GM23248 (cell line): ENCODE measurements at regions not wholly inside any gene's neighbourhood (a gene's known extent, or its start where the extent isn't known, plus 50 kb on each side); places are given as distances from the start of the nearest gene placed in this dataset.
A peak's percentile ranks its signal among the peaks of the same experiment; 100 is the strongest.

Experiments
- DNase-seq: peaks from one replicate; pipeline ENCODE4 v3.0.0-alpha.2; 2015
- H2AFZ ChIP-seq: fragments of 200-600 bp; sonication (generic); 2 replicates; pipeline ENCODE4 v1.6.1; 2016; ENCODE audit warnings: antibody characterized with exemption
- H3F3A ChIP-seq: fragments of 200-600 bp; sonication (generic); 2 replicates; pipeline ENCODE4 v1.6.1; 2016; ENCODE audit warnings: mild to moderate bottlenecking, antibody characterized with exemption, mixed run types; ENCODE audit not compliant: insufficient read depth
- H3K27ac ChIP-seq: fragments of 200-600 bp; sonication (generic); 2 replicates; pipeline ENCODE4 v1.5.1; 2016; ENCODE audit warnings: mild to moderate bottlenecking
- H3K27me3 ChIP-seq: fragments of 200-600 bp; sonication (generic); replicated peaks from 2 replicates; pipeline ENCODE4 v1.6.1; 2016; ENCODE audit warnings: mild to moderate bottlenecking; ENCODE audit not compliant: insufficient read depth
- H3K36me3 ChIP-seq: fragments of 200-600 bp; sonication (generic); 2 replicates; pipeline ENCODE4 v1.6.1; 2016; ENCODE audit warnings: low read depth, mild to moderate bottlenecking
- H3K4me1 ChIP-seq: fragments of 200-600 bp; sonication (generic); 2 replicates; pipeline ENCODE4 v1.6.1; 2016; ENCODE audit warnings: mild to moderate bottlenecking; ENCODE audit not compliant: insufficient read depth
- H3K4me2 ChIP-seq: fragments of 200-600 bp; sonication (generic); one replicate; pipeline ENCODE4 v1.6.1; 2016; ENCODE audit warnings: mild to moderate bottlenecking; ENCODE audit not compliant: unreplicated experiment
- H3K4me3 ChIP-seq: fragments of 200-600 bp; sonication (generic); 2 replicates; pipeline ENCODE4 v1.5.1; 2016; ENCODE audit warnings: mild to moderate bottlenecking
- H3K79me2 ChIP-seq: fragments of 200-600 bp; sonication (generic); 2 replicates; pipeline ENCODE4 v1.6.1; 2016; ENCODE audit warnings: mild to moderate bottlenecking; ENCODE audit not compliant: insufficient read depth
- H3K9ac ChIP-seq: fragments of 200-600 bp; sonication (generic); 2 replicates; pipeline ENCODE4 v1.6.1; 2016; ENCODE audit warnings: mild to moderate bottlenecking
- H3K9me2 ChIP-seq: fragments of 200-600 bp; sonication (generic); 2 replicates; pipeline ENCODE4 v1.6.1; 2016; ENCODE audit warnings: mixed run types, mild to moderate bottlenecking, moderate library complexity; ENCODE audit not compliant: insufficient read depth
- H3K9me3 ChIP-seq: fragments of 200-600 bp; sonication (generic); one replicate; pipeline ENCODE4 v1.6.1; 2017; ENCODE audit warnings: low read depth
- H4K20me1 ChIP-seq: fragments of 200-600 bp; sonication (generic); 2 replicates; pipeline ENCODE4 v1.6.0; 2016; ENCODE audit not compliant: insufficient read depth
- EZH2 ChIP-seq: fragments of 200-600 bp; sonication (generic); IDR thresholded peaks from 2 replicates; pipeline ENCODE4 v1.6.1; 2018; ENCODE audit warnings: antibody characterized with exemption, mild to moderate bottlenecking; ENCODE audit not compliant: insufficient read depth, poor library complexity, severe bottlenecking
- EZH2phosphoT487 ChIP-seq: fragments of 200-600 bp; sonication (generic); IDR thresholded peaks from 2 replicates; pipeline ENCODE4 v1.6.1; 2018; ENCODE audit warnings: antibody characterized with exemption, moderate library complexity, mild to moderate bottlenecking, low read depth; ENCODE audit not compliant: insufficient read depth
- WGBS, 2 experiments: methylation state at CpG; one replicate each; pipeline ENCODE4 v1.1.6; 2015 to 2017; ENCODE audit warnings: low lambda C conversion rate in 2 of 2, low coverage in 1 of 2; ENCODE audit errors: missing lambda C conversion rate in 2 of 2; 5-methylcytosine and 5-hydroxymethylcytosine counted together
- in situ Hi-C: fragments of 300-500 bp; cut with MboI; formaldehyde crosslinking; loops from 2 replicates; pipeline ENCODE4 v1.15.0; 2020

DNA sequence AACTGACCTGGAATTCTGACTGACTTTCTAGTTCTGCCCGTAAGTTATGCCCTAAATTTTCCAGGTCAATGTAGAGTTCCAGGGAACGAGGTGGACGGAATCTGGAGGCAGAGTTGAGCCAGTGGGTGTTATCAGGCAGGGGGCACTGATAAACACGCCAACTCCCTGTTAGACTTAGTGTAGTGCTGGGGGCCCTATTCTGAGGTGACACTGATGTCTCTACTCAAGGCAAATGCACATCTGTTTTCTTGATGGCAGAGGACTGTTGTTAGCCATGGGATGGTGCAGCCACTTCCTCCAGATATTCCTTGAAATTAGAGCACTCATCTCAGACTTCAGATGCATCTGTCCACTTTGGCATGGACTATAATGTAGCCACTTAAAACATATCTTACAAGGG lies 83.5 kb downstream of the C9orf152 start:
- Histone ChIP-seq H3K4me1 (peaks cover 30% of the 10 kb centered on the region), H3K27me3 (no peaks in the 10 kb centered on the region), H3K4me2 (peak overlapping the region; percentile 27), H3K36me3 (peaks cover 5% of the 10 kb centered on the region; the same call in 1 of the 2 replicates), H3K9me2 (no peaks in the 10 kb centered on the region), H3K9me3 (no peaks in the 10 kb centered on the region), H3F3A (peaks cover 71% of the 10 kb centered on the region), H3K27ac (peak overlapping the region; percentile 86), H3K4me3 (no peak overlapping the region), H3K79me2 (peaks cover 100% of the 10 kb centered on the region), H4K20me1 (peaks cover 27% of the 10 kb centered on the region; the same call in 1 of the 2 replicates), H3K9ac (peak overlapping the region; percentile 69), H2AFZ (no peak overlapping the region)
- in situ Hi-C loops: no loop called here
- TF ChIP-seq EZH2phosphoT487: no peak
- TF ChIP-seq EZH2: no peak
- 75 to 81% methylated on average over 4 of the region's 4 CpGs for WGBS, 2 experiments
- DNase-seq: no peak

DNA sequence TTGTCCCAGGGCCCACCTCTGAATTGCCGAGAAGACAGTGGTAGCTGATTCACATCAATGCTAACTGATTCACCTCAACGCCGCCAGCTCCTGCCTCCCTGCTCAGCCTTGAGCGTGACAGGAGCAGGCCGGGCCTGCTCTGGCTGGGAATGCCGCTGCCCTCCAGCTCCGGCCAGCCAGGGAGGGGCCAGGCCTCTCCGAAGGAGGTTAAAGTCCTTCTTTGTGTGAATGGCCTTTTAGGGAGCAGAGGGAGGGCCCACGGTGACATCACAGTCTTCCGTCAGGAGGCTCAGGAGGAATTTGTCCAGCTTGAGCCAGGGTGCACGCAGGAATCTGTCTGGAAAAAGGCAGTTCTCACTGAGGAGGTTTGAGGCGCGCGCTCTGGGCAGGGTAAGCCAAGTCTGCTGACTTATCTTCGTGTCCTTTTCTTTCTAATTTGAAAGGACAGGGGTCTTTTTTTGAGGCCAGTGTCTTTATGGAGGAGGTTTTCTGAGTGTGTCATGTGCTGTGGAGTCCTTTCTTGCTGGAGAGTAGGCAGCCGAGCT lies 82.7 kb downstream of the C9orf152 start:
- peaks cover 100% of the 10 kb centered on the region for H3K79me2 ChIP-seq
- H2AFZ ChIP-seq: no peak overlapping the region
- H3K27ac ChIP-seq: peak overlapping the region; percentile 86
- peaks cover 5% of the 10 kb centered on the region; the same call in 1 of the 2 replicates for H3K36me3 ChIP-seq
- H3K4me2 ChIP-seq: peak overlapping the region; percentile 37
- H3K27me3 ChIP-seq: no peaks in the 10 kb centered on the region
- H3K9ac ChIP-seq: peak overlapping the region; percentile 69
- peaks cover 26% of the 10 kb centered on the region; the same call in 1 of the 2 replicates for H4K20me1 ChIP-seq
- 51 to 57% methylated on average over 16 of the region's 16 CpGs for WGBS, 2 experiments
- H3K4me1 ChIP-seq: peaks cover 30% of the 10 kb centered on the region
- 0 out of 2 replicates have a peak overlapping the region, but pooled peaks have one; percentile 7 for H3K4me3 ChIP-seq
- H3K9me3 ChIP-seq: no peaks in the 10 kb centered on the region
- TF ChIP-seq EZH2phosphoT487: no peak
- in situ Hi-C loops: no loop called here
- DNase-seq: peak; percentile 90
- peaks cover 72% of the 10 kb centered on the region for H3F3A ChIP-seq
- H3K9me2 ChIP-seq: no peaks in the 10 kb centered on the region

DNA sequence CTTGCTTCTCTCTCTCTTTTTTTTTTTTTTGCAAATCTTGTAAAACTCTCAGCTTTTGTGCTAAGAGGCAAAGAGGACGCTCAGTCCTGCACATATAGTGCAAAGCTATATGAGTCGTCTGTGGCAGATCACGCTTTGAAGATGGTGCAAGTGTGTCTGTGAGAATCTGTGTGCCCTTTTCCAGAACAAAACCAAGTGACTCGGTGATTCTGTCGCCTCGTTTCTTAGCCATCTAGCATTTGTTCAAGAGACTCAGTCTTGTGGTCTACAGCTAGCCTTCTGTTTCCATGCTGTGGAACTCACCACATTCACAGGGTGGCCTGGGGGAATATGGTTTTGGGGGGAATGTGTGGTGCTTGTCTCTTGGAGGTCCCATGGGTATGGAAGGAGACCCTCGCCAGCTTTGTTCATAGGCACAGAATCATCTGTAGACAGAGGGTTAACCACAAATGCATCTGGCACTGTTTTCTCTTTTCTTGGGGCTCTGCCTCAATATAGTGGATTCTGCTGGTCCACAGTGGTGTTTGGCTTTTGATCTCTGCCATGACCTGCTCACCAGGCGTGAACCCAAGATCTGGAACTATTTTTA lies 82.1 kb downstream of the C9orf152 start:
- Histone ChIP-seq H4K20me1 (peaks cover 29% of the 10 kb centered on the region; the same call in 1 of the 2 replicates), H3K27ac (peak overlapping the region; percentile 86), H3K4me1 (peaks cover 30% of the 10 kb centered on the region), H3K79me2 (peaks cover 100% of the 10 kb centered on the region), H2AFZ (no peak overlapping the region), H3K9me3 (no peaks in the 10 kb centered on the region), H3F3A (peaks cover 78% of the 10 kb centered on the region), H3K4me2 (peak overlapping the region; percentile 37), H3K9me2 (no peaks in the 10 kb centered on the region), H3K27me3 (no peaks in the 10 kb centered on the region), H3K36me3 (peaks cover 5% of the 10 kb centered on the region; the same call in 1 of the 2 replicates), H3K4me3 (0 out of 2 replicates have a peak overlapping the region, but pooled peaks have one; percentile 7), H3K9ac (peak overlapping the region; percentile 69)
- no peak for TF ChIP-seq EZH2
- TF ChIP-seq EZH2phosphoT487: no peak
- 88 to 91% methylated on average over 8 of the region's 8 CpGs for WGBS, 2 experiments
- in situ Hi-C loops: no loop called here
- peak; percentile 46 for DNase-seq

DNA sequence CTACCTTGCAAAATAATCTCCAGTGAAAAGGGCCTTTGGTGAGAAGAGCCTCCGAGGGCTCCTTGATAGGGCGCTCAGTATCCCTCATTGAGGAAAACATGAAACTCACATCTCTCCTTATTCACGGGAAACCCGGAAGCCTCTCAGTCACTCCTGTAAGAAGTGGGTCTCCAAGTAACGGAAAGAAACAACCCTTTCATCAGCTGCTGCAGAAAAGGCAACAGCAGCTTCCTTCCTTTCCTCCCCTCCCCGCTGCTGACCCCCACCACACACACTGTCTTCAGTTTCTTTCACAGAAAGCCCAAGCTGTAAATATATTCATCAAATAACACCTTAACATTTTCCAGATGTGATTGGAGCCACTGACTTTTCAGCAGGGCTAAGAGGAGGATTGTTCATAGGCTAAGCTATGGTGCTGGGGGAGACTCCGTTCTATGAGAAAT lies 81.4 kb downstream of the C9orf152 start:
- no peak for DNase-seq
- H3K9me3 ChIP-seq: no peaks in the 10 kb centered on the region
- H4K20me1 ChIP-seq: peaks cover 36% of the 10 kb centered on the region; the same call in 1 of the 2 replicates
- peaks cover 100% of the 10 kb centered on the region for H3K79me2 ChIP-seq
- H3K4me3 ChIP-seq: no peak overlapping the region
- no peaks in the 10 kb centered on the region for H3K27me3 ChIP-seq
- 90 to 92% methylated on average over 7 of the region's 7 CpGs for WGBS, 2 experiments
- in situ Hi-C loops: no loop called here
- H2AFZ ChIP-seq: no peak overlapping the region
- no peak overlapping the region for H3K4me2 ChIP-seq
- H3K27ac ChIP-seq: peak overlapping the region; percentile 86
- H3K9ac ChIP-seq: no peak overlapping the region; the same call in 1 of the 2 replicates
- TF ChIP-seq EZH2phosphoT487: no peak
- no peak for TF ChIP-seq EZH2
- H3K4me1 ChIP-seq: peaks cover 34% of the 10 kb centered on the region
- H3K36me3 ChIP-seq: peaks cover 5% of the 10 kb centered on the region; the same call in 1 of the 2 replicates
- H3F3A ChIP-seq: peaks cover 83% of the 10 kb centered on the region
- H3K9me2 ChIP-seq: no peaks in the 10 kb centered on the region
